GM21717 (cell line): ENCODE measurements at regions not wholly inside any gene's neighbourhood (a gene's known extent, or its start where the extent isn't known, plus 50 kb on each side); places are given as distances from the start of the nearest gene placed in this dataset.

Experiments
- ATAC-seq: cut with Tn5 transposase; IDR thresholded peaks from one replicate; pipeline ENCODE4 v1.9.1; 2021; ENCODE audit warnings: mild to moderate bottlenecking, moderate library complexity; ENCODE audit not compliant: unreplicated experiment

GRCh38 chr12:11946161-11946560 lies 124.6 kb upstream of the BCL2L14 start:
- ATAC-seq: no peak

- no peak for ATAC-seq
These were observed 123.5 kb upstream of the BCL2L14 start for GRCh38 chr12:11947213-11947612.

GRCh38 chr12:11949738-11950411 lies 120.9 kb upstream of the BCL2L14 start:
- ATAC-seq: no peak

GRCh38 chr12:11951209-11951608 lies 119.5 kb upstream of the BCL2L14 start:
- no peak for ATAC-seq

- ATAC-seq: no peak
These were observed 117.2 kb upstream of the BCL2L14 start for GRCh38 chr12:11953523-11953922.

GRCh38 chr12:11954181-11954580 lies 116.6 kb upstream of the BCL2L14 start:
- ATAC-seq: no peak

- ATAC-seq: no peak
These were observed 112.3 kb upstream of the BCL2L14 start for GRCh38 chr12:11958221-11959091.

- ATAC-seq: no peak
These were observed 111.5 kb upstream of the BCL2L14 start for GRCh38 chr12:11959117-11959823.

GRCh38 chr12:11960646-11961045 lies 110.1 kb upstream of the BCL2L14 start:
- no peak for ATAC-seq

- ATAC-seq: no peak
These were observed 109.1 kb upstream of the BCL2L14 start for GRCh38 chr12:11961686-11962085.

- no peak for ATAC-seq
These were observed 107.9 kb upstream of the BCL2L14 start for GRCh38 chr12:11962860-11963259.

- no peak for ATAC-seq
These were observed 106.8 kb upstream of the BCL2L14 start for GRCh38 chr12:11963841-11964471.

- no peak for ATAC-seq
These were observed 105.4 kb upstream of the BCL2L14 start for GRCh38 chr12:11965258-11965910.

- no peak for ATAC-seq
These were observed 103.2 kb upstream of the BCL2L14 start for GRCh38 chr12:11967376-11968047.

- ATAC-seq: no peak
These were observed 102.7 kb upstream of the BCL2L14 start for GRCh38 chr12:11968048-11968383.

GRCh38 chr12:11968516-11968915 lies 102.2 kb upstream of the BCL2L14 start:
- ATAC-seq: no peak

- ATAC-seq: peak; percentile 81
These were observed 101.1 kb upstream of the BCL2L14 start for GRCh38 chr12:11969437-11970154.

GRCh38 chr12:11970155-11970520 lies 100.6 kb upstream of the BCL2L14 start:
- peak; percentile 9 for ATAC-seq

- no peak for ATAC-seq
These were observed 97.3 kb upstream of the BCL2L14 start for GRCh38 chr12:11973396-11973795.

GRCh38 chr12:11976005-11976404 lies 94.7 kb upstream of the BCL2L14 start:
- ATAC-seq: no peak
